ENCODE measurements at regions not wholly inside any gene's neighbourhood (a gene's known extent, or its start where the extent isn't known, plus 50 kb on each side); places are given as distances from the start of the nearest gene placed in this dataset.
"Not testable (repeated sequence)": the region's sequence is repeated elsewhere in the genome, so short reads cannot be mapped to it uniquely, and the experiment has no call there.

DNA sequence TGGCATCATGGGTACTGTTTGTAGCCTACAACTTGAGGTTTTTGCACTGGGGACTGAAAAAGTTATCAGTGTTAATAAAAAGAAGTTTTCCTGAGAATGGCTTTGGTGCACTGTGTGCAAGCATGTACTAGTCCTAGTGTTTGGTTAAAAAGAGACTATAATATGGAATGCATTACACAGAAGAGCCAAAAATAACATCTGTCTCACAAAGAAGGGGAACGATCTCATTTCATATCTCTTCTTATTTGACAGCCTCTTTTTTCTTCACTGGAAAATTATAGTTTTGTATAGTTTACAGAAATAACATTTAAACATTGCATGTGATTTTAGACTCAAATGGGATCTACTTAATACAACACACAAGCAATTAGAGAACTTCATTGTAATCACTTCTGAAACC, 127.0 kb upstream of the GDNF start:
- no peak for DNase-seq (ENCODE audit: low spot score)
- FAIRE-seq = no peak

DNA sequence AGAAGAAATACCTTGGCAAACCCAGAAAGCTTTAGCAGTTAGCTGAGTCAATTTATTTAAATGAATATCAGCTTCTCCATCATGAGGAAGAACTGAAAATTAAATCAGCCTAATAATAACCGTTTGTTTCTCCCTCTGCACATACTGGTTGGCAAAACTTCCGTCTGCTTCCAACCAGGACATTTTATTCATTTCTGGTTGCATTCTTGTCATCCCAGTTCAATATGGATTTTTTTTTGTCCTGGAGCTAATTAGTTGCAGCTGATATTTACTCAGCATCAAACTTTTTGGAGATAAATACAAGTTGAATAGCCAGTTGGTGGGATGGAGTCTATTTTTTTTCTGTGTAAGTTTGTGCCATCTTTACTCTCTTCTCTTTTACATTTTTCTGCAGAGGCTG, 126.5 kb upstream of the GDNF start:
- FAIRE-seq (no peak), DNase-seq (ENCODE audit: low spot score) (no peak)

DNA sequence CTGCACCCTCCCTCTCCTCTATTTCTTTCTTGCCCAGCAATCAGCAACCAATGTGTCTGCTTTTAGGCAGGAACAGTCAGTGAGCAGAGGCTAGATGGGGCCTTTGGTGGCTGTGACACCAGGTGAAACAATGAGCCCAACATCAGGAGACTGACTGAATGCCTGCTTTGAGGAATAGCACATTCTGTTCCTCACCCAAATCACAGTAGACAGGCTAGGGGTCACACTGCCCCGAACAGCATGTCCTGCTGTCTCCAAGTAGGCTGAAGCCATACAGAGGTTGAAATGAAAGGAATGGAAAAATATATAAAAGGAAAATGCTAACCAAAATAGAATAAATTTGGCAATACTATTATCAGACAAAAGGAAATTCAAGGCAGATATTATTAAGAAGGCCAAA, 122.5 kb upstream of the GDNF start:
- no peak for FAIRE-seq
- no peak for DNase-seq (ENCODE audit: low spot score)

DNA sequence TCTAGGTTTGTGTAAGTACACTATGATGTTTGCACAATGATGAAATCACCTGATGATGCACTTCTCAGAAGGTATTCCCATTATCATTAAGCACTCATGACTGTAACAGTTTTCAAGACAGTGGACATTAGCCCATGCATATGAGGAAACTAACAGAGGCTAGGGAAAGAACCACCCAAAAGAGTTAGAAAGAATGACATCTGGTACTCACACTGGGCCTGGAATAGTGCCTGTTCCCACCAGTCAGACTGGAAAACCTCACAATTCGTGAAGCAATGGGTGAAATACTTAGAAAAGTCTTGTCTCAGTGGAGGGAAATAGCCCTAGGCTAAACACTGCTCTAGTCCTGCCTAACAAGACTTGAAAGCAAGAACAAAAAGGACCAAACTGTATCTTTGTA, 117.4 kb upstream of the GDNF start:
- FAIRE-seq = no peak
- DNase-seq (ENCODE audit: low spot score) = no peak

DNA sequence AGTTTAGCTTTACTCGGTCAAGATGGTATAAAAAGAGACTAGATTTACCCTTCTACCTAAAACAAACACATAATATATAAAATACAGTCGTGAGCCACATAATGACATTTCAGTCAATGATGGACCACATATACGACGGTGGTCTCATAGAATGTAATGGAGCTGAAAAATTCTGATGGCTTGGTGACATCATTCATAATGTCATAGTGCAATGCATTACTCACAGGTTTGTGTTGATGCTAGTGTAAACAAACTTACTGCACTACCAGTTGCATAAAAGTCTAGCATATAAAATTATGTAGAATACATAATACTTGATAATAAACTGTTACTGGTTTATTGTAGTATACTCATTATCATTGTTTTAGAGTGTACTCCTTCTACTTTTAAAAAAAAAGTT, 115.9 kb upstream of the GDNF start:
- DNase-seq (ENCODE audit: low spot score) (no peak), FAIRE-seq (no peak)

DNA sequence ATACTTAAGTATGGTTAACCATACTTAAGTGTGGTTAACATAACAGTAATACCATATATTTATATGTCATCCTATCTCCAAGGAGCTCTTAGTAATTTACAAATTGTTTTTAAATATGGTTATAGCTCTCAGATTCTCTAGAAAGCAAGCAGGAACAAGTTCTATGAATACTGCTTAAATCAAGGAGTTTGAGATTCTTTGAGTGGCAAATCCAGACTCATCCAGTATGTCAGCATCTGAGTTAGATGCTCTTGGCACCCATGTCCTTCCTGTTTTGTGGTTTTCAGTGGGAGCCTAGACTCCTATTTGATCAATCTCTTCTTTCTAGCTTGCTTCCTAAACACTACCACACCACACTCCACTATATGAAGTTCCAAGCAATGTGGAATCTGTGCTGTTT, 114.7 kb upstream of the GDNF start:
- DNase-seq (ENCODE audit: low spot score) (no peak), FAIRE-seq (no peak)

DNA sequence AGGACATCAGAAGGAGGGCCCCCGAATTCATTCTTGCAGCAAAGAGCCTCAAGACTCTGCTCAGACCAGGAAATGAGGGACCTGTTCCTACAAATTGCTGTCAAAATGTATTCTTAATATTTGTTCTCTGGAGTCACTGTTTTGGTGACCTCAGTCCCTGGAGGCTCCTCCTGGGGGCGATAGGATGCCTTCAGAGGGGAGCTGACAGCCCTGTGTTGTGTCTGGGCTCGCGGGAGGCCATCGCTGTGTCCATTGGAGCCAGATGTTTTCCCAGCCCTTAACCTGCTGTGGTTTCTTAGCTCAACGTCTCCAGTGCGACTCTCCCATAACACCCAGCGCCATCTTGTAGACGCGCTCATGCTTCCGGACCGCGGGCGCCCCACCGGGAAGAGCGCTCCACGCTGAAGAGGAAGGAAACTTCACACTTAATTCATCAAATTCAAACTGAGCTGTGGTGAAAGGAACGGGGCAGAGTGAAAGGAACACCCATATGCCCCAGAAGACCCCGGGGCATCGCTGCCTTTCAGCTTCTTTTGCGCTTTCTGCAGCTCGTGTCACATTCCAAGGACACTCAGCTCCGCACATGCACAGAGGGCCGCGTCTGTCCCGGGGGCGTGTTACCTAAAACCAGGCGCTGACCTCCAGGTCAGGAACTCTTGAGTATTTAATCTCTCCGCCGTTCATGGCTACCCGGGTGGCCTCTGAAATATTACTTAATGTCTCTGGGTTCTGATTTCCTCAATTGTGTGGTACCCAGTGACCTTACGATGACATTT, 112.3 kb upstream of the GDNF start:
- DNase-seq (ENCODE audit: low spot score) (no peak), FAIRE-seq (no peak)

DNA sequence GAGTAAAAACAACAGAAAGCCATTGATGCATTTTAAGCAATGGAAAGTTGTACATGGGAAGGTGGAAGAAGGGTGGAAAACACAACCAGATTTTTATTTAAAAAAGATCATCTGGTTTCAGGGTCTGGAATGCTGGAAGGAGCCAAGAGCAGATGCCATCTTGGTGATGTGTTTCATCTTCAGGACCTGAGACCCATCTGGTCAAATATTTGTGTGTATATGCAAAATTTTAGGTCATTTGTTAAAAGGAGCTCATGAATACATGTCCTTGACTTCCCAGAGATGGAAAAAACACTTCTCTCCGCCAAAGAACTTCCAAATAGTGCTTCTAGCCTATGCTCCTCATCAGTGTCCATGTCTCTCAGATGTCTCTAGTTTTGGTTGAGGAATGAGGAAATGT, 110.6 kb upstream of the GDNF start:
- FAIRE-seq (no peak), DNase-seq (ENCODE audit: low spot score) (no peak)

DNA sequence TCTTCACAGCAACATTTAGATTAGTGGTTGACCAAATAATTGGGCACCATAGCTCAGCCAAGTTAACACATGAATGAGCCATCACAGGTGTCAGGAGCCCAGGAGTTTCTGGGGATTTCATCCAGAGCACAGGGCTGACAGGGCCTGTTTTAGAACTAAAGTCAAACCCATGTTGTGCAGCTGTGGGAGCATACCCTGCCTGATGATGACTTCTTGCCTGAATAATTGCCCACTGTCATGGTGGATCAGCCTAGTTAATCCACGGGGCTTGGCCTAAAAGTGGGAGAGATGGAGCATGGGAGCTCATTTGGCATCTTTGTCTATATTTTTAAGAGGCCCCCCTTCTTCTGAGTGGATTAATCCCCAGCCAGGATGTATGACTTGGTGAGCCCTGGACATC, 105.6 kb upstream of the GDNF start:
- DNase-seq (ENCODE audit: low spot score) (no peak), FAIRE-seq (no peak)

DNA sequence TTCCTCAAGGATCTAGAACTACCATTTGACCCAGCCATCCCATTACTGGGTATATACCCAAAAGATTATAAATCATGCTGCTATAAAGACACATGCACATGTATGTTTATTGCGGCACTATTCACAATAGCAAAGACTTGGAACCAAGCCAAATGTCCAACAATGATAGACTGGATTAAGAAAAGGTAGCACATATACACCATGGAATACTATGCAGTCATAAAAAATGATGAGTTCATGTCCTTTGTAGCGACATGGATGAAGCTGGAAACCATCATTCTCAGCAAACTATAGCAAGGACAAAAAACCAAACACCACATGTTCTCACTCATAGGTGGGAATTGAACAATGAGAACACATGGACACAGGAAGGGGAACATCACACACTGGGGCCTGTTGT, 103.3 kb upstream of the GDNF start:
- FAIRE-seq; DNase-seq (ENCODE audit: low spot score): not testable (repeated sequence)

DNA sequence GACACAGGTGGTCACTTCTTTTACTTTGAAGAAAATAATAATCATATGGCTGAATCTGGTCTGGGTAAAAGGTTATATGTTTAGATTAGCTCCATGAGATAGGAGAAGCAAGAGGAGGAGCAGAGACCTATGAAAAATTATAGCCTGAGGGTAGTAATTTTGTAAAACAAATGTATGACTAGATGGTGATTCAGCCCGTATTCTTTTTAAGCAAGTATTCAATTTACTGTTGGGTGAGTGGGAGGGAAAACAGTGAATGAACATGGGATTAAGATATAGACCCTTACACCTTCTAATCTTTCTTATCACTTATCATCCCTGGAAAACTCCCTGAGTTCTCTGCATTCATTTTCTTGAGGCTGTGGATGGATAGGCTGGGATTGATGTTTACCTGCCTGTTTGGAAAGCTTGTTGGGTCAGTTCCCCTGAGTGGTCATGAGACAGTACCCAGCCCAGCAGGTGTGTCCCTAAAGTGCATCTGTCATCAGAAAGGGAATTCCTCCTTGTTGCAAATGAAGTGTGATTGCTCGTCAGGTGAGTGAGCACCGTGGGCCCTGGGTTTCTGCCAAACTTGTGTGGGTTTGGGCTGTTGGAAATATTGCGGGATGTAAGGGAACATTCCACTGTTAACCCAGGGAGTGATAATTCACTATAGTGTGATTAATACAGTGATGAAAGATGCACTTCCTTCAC, 101.2 kb upstream of the GDNF start:
- peak; percentile 63 for FAIRE-seq
- DNase-seq (ENCODE audit: low spot score) = peak; percentile 28

DNA sequence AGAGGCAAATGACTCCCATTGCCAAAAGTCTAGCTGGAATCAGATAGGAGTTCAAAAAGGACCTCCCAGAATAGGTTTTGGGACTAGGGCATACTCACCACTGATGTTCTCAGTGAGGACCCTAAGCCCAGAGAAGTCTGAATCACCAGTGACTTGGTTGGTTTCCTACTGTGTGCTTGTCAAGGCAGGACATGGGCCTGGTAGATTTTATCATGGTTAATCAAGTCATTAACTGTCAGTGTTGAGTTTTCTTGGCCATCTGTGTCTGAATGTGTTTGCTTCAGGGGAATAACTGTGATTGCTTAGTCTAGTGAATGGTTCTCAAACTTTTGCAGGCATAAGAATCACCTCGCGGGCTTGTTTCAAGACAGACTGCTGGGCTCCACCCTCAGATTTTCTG, 99.0 kb upstream of the GDNF start:
- FAIRE-seq = no peak
- DNase-seq (ENCODE audit: low spot score) = no peak

DNA sequence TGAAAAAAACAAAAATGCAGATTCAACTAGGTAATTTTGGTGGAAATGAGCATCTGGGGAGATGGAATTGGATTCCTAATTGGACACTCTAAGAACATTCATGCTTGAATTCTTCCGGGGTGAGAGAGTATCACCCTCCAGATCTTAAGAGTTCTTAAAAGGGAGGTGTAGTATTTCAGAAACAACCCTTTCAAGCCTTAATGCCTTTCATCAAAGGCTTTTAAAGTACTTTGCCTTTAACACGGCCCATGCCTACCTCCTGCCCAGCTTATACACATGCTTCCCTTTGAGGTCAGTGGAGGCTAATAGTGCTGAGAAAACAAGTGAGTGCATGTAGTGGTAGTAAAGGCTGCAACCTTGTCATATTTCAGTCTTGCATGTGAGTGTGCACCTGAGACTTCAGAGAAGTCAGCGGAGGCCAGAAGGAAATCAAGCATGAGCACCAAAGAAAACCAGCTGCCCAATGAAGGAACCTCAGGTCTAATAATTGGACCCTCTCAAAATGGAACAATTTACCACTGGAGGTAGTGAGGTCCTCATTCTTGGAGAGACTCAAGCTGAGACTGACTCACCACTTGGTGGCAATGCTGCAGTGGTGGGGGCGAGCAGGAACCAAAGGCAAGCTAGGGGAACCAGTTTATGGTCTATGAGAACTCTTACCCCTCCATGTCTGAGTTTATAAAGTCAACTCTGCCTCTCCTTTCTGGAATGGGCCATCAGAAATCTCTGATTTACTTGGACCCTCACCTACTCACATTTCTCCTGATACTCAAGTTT, 98.4 kb upstream of the GDNF start:
- FAIRE-seq (no peak), DNase-seq (ENCODE audit: low spot score) (no peak)

DNA sequence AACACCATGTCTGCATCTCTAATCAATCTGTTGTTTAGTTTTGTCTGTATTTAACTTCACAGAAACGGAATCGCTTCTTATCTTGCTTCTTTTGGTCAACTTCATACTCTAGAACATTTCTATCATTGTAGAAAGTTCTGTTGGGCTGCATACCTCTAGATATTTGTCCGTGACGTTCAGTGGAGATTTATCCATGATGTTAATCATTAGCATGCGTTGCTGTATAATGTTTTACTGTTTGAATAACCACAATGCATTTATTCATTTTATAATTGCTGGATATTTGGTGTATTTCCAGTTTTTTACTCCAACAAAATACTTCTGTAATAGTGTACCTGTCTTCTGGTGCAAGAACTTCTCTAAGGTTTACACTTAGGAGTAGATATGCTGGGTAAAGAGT, 96.2 kb upstream of the GDNF start:
- DNase-seq (ENCODE audit: low spot score) (no peak), FAIRE-seq (peak; percentile 80)

DNA sequence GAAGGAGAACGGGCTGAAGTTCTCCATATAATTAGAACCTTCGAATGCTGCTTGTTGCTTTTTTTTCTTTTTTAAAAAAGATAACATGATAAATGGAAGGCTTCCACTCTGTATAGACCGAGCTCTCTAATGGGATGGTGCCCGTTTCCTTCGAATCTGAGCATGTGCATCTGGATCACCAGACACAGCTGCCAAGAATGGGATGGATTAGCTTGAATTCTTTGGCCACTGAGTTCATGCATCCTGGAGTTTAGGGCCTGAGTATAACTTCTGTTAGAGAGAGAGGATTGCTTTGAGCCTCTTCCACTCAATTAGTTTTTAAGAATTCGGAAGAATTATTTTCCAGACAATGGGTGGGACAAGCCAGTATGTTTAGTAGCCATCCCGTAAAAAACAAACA, 93.7 kb upstream of the GDNF start:
- no peak for DNase-seq (ENCODE audit: low spot score)
- no peak for FAIRE-seq

DNA sequence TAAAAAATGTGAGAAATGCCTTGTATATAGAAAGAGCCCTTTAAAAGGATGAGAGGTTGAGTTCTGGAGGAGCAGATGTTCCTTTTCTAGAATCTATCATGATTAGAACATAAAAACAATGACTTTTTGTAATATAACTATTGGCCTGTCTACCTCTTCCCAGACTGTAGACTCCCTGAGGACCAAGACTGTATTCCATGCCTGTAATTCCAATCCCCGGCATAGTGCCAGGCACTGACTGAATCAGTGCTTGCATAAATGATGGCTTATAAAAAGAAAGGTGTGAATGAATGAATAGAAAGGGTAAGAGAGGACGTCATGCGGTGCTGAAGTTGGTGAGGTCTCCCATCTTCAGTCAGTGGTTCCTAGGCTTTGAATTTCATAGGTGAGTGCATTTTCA, 92.6 kb upstream of the GDNF start:
- no peak for DNase-seq (ENCODE audit: low spot score)
- FAIRE-seq = no peak

DNA sequence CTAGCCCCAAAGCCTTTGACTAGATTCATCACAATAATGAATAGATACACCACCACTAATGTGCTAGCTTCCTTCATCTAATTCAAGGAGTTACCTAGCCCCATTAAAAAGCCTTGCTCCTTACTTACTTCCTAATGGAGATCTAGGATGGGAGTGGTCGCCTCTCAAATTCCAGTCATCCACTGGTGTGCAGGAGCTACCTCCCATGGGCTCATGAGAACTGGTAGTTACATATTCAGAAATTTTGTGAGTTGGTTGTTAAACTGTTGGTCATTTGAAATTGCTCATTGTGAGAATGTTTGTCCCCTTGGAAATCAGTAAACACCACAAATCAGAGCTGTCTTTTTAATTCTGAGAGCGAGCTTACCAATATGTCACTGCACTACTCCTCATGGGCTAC, 91.7 kb upstream of the GDNF start:
- no peak for DNase-seq (ENCODE audit: low spot score)
- FAIRE-seq = no peak

DNA sequence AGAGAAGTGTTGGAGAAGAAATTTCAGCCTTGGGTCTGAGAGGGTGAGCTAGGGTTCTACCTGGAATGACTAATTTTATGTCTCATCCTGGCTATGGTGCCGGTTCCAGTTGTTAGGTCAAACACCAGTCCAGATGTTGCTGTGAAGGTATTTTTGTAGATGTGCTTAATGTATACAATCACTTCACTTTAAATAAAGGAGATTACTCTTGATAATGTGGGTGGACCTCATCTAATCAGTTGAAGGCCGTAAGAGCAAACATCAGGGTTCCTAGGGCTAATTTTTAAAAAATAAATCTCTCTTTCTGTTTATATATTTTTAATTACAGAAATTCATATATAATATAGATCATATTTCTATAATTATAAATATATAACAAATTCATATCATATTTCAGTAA, 90.5 kb upstream of the GDNF start:
- peak; percentile 29 for FAIRE-seq
- no peak for DNase-seq (ENCODE audit: low spot score)

DNA sequence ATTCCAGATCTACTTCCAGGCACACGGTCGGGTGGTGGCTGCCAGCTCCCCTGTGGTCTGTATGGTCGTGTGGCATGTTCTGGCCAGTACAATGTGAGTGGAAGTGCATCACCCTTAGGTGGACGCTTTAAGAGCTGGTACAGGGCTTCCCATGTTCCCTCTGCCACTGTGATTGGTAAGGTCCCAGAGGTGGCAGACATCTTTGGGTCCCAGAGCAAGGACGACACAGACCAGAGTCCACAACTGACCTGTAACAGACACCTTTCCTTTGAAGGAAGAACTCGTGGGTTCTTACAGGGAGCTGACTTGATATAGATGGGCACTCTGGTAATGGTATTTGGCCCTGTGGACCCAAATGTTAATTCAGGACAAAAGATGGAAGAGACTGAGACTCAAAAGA, 90.0 kb upstream of the GDNF start:
- no peak for FAIRE-seq
- no peak for DNase-seq (ENCODE audit: low spot score)

DNA sequence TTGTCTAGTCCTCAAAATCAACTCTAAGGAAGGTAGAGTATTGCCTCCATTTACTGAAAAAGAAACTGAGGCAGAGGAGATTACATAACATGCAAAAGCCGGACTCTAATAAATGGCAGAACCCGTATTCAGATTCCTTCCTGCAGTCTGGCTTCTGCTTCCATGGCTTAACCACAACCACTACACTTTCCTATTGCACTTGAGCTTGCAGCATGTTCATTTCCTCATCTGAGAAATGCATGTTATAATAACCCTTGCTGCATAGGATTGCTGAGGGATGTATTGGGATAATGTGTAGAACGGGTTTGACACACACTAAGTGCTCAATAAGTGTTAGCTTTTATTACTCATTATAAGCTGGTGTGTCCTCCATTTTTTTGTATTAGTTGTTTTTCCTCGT, 87.9 kb upstream of the GDNF start:
- not testable (repeated sequence) for DNase-seq (ENCODE audit: low spot score); FAIRE-seq

DNA sequence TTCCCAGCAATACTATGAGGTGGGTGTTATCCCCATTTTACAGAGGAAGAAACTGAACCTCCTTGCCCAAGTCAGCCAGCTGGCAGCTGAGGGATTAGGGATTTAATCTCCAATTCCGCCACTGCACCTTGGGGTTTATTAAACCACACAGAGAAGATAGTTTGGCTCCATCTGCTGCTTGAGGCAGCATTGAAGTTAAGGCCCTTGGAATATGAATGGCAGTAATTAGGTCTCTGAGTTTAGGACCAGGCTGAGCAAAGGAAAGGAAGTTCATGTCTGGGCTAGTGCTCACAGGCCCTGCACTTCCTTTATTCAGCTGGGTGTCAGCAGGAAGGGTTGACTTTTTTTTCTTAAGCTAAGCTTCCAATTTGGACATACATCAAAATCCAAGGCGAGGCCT, 86.9 kb upstream of the GDNF start:
- DNase-seq (ENCODE audit: low spot score) = no peak
- FAIRE-seq = no peak

DNA sequence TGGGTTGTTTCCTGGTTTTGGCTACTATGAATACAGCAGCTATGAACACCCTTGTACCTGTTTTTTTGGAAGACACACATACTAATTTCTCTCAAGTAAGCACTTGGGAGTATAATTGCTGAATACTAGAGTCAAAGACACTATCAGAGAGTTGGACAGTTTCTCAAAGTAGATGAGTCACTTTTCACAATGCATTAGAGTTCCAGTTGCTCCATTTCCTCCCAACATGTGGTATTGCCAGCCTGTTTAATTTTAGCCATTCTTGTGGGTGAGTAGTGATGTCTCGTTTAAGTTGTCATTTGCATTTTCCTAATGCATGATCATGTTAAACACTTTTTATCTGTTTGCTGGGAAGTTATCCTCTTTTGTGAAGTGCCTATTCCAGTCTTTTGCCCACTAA, 81.6 kb upstream of the GDNF start:
- no peak for DNase-seq (ENCODE audit: low spot score)
- no peak for FAIRE-seq

DNA sequence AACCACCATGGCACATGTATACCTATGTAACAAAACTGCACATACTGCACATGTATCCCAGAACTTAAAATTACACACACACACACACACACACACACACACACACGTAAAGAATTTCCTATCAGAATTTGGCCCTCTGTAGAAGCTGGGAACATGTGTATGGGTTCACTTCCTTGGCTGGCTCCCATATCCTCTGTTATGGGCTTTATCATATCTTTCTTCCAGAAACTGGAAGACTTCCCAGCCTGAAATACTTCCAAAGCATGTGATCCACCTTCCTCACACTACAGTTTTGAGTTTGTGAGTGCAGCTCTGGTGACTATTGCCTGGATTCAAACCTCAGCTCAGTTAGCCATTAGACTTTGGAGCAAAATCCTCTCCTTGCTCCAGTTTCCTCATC, 78.6 kb upstream of the GDNF start:
- DNase-seq (ENCODE audit: low spot score) (no peak), FAIRE-seq (no peak)

Data from RCC 7860 (cell line).